ENCODE measurements at regions not wholly inside any gene's neighbourhood (a gene's known extent, or its start where the extent isn't known, plus 50 kb on each side); places are given as distances from the start of the nearest gene placed in this dataset.

DNA sequence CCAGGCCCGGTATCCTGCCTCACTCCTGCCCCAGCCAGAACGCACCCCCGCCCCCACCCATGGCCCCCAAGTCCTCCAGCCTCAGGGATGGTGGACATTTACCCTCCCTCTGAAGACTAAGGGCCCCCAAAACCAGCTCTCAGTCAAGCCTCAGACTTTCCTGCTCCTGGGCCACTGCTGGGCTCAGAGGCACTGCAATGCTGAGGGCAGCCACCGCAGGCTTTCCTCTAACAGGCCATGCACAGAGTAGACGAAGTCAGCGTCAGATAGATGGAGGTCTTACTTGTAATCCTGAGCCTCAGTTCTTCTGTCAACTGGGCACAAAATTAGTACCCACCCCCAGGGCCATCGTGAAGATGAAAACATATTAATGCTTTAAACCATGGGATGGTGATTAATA, 92.6 kb downstream of the TTC32 start:
- no peak for DNase-seq (ENCODE audit: low read depth in 3 of 3)

DNA sequence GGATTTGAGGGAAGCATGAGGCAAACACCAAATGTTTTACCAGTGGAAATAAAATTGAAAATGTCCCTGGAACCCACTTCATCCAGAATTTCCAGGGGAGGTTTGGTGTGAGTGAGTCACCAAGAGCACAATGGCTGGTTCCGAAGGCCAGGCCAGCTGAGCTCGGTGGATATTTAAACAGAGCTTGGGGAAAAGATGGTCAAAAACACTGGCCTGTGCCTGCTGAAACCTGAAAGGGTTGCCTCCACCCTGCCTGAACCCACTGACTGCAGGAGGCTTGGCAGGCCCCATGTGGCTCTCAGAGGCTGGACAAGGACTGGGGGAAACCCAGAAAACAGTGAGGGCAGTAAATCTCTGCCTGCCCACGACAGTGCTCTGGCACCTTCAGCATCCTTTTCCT, 93.9 kb downstream of the TTC32 start:
- DNase-seq (ENCODE audit: low read depth in 3 of 3), result no peak

DNA sequence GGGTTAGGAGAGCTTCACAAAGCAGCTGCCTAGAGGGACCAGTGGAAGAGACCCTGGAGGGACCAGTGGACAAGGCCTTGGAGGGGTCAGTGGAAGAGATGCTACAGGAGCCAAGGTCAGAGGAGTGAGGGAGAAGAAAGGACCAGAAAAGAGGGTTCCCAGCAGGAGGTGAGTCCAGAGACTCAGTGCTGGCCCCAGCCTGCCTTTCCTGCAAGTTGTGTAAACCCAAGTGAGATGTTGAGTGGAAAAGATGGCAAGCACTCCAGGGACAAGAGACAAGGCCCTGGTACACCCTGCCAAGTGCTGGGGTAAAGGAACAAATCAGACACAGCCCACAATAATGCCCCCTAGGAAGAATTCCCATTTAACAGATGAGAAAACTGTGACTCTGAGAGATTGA, 94.4 kb downstream of the TTC32 start:
- no peak for DNase-seq (ENCODE audit: low read depth in 3 of 3)

DNA sequence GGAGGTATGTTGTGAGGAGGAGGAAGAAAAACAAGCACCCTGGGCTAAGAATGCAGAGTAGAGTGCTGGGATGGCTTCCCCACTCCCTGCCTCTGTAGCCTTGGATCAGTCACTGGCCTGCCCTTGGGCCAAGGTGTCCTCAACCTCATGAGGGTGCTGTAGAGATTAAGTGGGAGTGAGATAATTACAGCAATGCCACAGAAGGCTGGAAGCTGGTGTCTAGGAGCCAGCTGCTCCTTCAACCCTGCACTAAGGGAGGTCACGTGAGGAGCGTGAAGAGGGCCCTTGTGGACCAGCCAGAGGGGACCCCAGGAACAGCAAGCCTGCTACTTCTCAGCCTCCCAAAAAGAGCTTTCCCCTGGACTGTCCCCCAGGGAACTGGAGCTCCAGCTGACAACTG, 95.2 kb downstream of the TTC32 start:
- no peak for DNase-seq (ENCODE audit: low read depth in 3 of 3)

DNA sequence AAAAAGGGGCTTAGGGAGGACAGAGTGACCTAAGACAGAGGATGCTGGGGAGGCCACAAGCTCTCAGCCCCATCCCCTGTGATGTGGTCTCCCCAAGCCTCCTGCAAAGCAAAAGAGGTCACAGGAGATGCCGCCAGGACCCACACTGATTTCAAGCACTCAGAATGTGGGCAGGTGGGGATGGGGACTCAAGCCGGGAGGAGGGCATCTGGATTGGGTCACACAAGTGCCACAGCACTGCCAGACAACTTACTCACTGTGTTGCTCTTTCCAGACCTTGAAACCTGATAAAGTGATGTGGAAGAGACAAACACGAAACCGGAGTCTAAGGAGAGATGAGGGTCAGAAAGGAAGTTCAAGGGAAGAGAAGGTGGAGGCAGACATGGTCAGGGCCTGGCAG, 95.7 kb downstream of the TTC32 start:
- no peak for DNase-seq (ENCODE audit: low read depth in 3 of 3)

DNA sequence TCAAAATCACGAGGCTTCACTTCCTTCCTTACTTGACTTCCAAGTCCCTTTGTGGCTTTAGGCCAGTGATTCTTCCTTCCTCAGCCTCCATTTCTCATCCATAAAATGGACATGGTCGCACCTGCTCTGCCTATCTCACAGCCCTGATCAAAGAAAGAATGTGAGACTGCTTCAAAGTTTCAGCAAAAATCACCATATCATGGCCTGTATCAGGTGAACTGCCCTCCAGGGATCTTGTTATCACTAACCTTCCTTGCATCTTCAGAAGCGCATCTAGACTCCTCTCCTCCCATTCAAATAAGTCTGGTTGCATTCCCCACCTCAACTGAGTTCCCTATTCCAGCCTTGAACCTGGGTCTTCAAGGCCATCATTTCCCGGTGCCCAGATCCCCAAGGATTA, 96.5 kb downstream of the TTC32 start:
- DNase-seq (ENCODE audit: low read depth in 3 of 3), result no peak

DNA sequence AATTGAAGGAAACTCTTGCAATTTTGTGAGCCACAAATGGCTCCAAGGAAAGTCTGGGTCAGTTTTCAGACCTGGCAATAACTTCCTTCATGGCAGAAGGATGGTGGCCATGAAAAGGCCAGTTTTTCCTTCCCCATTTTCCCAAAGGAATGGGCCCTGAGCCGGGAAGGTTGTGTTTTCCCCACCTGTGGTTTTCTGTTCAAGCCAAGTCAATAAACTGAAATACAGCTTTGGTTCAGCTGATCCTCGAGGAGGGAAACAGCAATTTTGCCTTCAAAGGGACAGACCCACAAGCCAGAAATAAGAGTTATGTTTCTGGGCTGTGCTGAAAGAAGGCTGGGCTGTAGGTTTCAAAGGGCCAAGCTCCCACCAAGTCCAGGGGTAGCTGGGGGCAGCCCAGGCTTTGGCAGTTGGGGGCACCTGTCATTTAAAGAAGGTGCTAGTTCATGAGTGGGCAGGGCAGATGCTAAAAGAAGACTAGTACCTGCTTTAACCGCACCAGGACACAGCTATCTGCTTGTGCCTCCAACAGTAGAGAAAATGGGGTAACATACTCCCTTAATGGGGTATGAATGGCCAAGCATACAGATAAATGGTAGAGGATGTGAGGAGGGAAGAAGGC, 97.0 kb downstream of the TTC32 start:
- no peak for DNase-seq (ENCODE audit: low read depth in 3 of 3)

DNA sequence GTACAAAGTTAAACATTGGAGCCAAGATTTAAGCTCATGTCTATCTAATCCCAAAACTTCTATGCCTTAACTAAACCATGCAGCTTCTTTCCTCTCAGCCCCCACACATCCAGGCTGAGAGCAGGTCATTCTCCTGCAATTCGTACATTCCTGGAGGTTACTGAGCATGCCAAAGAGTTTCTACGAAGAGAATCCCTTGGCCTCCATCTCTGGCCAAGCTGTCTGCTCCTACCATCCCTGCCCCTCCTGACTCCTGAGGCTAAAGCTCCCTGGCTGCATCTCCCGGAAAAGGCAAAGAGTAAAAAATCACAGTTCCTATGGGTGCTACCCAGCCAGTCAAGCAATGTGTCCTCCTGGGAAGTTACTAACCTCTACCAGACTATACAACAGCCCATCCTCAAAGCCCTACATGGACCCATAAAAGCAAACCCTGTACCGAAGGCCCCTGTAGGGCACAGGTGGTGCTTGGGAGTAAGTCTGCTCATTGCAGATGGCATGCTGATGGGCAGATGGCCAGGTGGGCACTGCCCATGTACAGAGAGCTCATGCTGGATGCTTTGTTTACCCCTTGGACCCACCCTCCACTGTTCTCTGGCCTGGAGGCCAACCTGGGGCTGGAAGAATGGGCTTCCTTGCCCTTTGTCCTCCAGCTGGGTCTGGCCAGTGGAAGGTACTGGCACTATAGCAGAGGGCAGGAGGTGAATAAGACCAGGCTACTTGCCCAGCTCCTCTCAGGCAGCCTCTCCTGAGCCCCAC, 99.5 kb downstream of the TTC32 start:
- DNase-seq (ENCODE audit: low read depth in 3 of 3), result no peak

DNA sequence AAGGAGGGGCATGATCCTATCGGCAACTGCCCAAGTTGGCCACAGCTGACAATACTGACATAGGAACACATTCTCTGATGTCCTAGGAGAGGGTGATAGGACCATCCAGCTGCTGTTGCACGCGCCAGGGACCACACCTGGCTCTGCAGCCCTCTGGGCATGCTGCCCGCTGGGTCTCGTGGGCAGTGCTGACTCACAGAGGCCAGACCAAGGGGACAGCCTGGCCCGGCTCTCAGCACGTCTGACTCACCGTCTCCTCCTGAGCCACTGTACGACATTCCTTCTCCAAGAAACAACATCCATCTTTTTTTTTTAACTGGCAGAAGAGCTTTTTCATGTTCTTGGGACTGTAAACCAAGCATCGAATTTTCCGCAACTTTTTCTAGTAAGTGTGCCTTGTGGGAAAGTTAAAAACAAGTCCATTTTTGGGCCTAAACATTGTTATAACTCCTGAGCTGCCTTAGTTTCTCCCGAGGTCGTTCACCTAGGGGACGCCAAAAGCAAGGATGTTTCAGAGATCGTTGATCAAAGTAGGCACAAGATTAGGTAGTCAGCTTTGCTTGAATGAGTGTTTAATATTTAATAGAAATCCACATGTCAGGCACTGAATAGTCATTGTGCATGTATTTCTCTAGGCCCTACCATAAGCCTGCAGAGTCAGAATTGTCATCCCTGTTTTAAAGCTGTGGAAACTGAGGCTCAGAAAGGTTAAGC, 100.3 kb downstream of the TTC32 start:
- no peak for DNase-seq (ENCODE audit: low read depth in 3 of 3)

DNA sequence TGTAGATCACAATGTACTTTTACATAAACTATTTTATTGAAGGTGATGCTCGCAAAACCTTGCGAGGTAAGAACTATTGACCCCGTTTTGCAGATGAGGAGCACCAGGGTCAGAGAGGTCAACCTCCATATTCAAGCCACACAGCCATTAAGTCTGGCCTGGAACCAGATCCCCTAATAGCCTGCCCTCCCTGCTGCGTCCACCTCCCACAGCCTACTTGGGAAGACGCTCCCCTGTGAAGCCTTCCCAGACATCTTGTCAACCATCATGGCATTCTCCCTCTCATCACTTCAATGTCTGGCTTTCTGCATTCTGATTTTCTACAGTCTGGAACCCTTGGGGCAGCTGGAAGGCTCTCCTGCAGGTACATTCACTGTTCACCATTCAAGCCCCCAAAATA, 101.0 kb downstream of the TTC32 start:
- DNase-seq (ENCODE audit: low read depth in 3 of 3), result no peak

DNA sequence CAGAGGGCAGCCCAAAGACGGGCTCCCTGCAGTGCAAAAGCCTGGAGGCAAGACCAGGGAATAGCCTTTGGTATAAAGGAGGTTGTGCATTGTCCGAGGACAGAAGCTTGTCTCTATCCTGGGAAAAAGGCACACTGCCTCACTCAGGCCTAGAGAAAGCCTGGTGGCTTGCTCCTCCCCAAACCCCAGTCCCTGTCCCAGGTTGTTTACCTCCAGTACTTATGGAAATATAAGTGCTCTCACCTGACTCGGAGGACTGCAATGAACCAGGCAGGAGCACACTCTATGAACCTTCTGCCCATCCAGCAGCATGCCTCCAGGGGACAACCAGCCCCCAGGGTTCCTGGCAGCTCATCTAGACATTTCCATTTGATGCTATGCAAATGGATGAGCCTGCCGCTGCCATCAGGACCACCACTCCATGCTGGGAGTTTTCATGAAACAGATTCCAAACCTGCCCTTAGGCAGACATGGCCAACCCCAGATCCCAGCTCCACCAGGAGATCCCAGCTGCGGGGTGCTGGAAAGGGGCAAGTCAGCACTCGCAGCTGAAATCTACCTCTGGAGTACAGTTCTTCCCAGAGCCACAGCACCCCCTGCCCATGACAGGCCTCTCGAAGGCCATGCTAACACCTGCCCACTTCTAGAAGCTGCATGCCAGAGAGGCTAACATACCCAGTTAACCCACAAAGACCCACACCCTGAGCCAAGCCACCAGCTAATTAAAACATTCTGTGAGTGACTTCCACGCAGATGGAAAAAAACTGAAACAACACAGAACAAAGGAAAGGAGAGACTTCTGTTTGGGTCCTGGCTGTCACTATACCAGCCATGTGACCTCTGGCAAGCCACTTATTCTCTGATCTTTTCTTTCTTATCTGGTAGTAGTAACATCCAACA, 101.7 kb downstream of the TTC32 start:
- DNase-seq (ENCODE audit: low read depth in 3 of 3), result no peak

DNA sequence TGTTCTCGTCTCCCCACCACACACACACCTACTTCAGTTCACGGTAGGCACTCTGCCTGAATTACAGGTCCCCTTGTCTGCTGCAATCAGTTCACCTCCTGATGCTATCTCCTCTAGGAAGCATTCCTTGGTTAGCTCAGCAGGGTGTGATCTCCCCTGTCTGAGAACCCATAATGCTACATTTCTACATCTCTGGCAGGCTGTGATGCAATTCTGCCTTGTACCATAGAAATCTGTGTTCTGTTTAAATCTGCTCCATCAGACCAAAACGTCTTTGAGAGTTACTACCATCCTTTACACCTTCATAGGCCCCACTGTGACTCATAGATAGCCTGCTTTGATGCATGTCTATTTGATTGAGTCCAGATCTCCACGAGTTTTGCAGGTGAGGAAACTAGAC, 103.9 kb downstream of the TTC32 start:
- DNase-seq (ENCODE audit: low read depth in 3 of 3), result no peak

DNA sequence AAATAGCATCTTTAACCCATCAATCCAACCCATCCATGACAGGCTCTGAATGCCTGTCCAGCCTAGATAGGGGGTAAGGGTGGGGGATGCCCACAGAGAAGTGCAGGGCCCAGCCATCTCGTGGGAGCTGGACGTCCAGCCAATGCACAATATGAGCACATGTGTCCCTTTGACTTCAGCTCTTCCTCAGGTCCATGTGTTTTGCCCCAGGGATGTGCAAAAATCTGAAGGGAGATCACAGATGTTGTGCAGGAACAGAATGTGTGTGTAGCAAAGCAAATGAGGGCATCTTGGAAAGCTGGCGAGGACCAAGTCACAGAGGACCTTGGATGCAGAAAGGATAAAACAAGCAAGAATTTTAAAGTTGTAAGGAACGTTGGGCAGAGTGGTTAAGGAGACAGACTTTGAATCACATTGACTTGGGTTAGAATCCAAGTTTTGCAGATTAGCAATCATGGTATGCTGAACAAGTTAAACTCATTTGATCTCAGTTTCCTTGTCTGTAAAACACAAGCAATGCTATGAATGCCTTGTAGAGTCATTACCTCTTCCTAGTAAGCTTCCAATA, 104.5 kb downstream of the TTC32 start:
- DNase-seq (ENCODE audit: low read depth in 3 of 3), result no peak

DNA sequence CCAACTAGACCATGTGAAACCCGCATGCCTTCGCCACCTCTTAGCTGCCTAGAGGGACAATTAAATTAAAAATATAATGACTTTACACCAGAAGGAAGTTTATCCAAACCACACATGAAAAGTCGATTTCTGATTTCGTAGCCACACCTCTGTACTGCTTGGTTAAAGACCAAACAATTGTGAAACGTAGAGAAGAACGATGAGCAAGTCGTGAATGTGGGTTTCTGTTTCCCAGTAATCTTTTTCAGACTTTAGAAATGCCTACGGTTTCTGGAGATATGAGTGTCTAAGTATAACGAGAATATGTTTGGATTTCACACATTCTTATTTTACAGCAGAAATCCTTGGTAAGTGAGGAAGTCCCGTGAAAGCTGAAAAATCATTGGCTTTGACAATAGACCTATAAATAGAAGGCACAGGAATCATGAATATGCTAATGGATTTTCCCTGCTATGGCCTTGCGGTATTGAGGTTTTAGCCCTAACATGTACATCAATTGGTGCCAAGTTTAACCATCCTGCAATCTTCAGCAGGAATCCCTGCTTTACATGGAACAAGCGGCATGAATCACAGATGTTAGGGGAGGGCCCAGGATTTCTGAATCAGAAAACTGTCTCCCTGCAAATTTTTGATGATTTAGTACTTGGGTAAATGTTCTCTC, 105.6 kb downstream of the TTC32 start:
- DNase-seq (ENCODE audit: low read depth in 3 of 3), result no peak

DNA sequence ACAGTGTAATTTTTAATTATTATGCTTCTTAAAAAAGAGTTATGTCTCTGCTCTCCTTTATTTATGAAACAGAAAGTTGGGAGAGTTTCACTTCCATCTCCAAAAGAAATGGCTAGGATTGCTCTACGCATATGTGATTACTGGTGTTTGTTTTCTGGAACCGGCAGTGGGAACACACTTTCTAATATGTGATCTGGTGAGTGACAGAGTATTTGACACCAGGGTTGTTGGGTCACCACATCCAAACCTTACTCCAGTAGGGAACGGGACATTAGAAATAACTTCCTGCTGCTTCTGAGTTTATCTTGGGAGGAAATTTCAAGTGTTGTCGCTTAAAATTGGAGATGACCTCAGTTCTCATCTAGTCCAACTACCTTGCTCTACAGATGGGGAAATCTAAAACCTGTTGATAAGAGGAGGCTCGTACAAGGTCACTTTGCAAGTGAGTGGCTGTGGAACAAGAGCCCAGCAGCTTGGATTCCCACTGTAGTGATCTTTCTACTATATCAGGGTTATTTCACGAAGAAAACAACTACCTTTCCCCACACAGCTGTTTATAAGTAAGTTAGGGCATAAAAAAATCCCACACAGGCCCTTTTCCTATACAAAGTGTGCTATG, 108.5 kb downstream of the TTC32 start:
- no peak for DNase-seq (ENCODE audit: low read depth in 3 of 3)

DNA sequence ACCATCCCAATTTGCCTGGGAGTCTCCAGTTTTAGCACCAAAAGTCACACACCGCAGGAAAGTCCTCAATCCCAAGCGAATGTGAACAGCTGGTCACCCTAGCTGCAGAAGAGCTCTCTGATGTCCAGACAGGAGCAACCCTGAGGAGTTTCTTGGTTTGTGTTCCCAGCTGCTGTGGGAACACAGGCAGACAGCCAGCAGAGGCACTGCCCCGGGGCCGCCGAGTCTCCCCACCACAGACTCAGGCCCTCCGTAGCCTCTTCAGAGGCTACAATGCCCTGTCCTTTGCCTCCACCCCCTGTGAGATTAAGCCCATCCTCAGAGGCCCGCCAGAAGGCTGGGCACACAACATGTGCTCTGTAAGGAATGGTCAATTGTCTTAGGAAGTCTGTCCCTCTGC, 111.5 kb downstream of the TTC32 start:
- DNase-seq (ENCODE audit: low read depth in 3 of 3), result no peak

DNA sequence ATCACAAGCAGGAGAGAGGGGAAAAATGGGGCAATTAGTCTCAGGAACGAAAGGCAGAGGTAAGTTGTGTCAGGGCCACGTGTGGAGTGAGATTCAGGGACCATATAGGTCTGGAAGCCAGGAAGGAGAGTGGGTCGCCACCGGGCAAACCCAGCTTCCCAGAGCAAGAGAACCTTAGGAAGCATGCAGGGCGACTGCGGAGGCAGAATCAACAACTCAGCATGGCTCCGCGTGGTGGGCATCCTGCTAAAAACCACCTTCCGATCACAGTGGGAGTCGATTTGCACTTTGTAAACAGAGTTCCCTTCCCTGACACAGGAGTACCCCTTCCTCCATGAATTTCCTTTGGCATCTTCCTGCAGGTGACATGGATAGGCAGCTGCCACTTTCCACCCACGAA, 114.6 kb downstream of the TTC32 start:
- DNase-seq (ENCODE audit: low read depth in 3 of 3), result no peak

DNA sequence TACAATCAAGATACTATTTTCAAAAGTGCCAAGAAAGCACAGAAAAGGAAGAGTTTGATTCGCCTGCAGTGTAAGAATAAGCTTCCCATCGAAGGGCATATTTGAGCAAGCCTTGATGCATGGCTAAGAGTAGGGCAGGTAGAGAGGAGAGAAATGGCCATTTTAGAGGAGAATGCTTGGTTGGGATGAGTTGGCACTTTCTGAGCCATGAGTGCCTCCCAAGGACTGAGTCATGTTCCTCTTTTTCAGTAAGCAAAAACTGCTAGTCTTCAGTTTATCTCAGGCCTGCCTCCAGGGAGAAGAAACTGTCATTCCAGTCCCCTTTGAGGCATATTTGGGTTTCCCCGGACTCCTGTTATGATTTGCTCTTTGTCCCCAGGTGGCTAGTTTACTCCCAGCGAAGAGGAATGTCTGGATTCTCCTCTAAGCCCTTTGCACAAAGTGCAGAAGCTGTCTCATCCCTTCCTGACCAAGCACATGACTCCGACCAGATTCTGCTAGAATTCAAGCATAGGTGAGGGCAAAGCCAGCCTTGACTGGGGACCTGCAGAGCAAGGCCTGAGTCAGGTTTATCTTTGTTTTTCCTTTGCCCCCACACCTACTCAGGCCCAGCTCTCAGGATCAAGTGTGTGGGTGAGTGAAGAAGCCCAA, 115.2 kb downstream of the TTC32 start:
- no peak for DNase-seq (ENCODE audit: low read depth in 3 of 3)

DNA sequence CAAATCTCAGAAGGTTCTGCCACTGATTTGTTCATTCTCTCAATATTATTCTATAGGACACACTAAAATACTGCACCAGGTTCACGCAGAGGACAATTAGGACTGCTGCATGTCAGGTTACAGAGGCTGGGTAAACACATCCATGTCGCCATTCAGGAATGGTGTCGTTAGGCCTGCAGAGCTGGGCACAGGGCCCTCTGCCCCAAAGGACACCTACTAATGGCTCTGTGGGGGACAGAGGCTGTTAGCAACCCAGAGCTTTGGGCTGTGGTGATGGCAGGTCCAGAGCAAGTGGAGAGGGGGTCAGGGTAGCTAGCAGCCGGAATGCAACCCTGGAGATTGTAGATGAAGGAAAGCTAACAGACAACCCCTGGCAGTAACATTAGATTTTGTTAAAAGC, 115.9 kb downstream of the TTC32 start:
- no peak for DNase-seq (ENCODE audit: low read depth in 3 of 3)

DNA sequence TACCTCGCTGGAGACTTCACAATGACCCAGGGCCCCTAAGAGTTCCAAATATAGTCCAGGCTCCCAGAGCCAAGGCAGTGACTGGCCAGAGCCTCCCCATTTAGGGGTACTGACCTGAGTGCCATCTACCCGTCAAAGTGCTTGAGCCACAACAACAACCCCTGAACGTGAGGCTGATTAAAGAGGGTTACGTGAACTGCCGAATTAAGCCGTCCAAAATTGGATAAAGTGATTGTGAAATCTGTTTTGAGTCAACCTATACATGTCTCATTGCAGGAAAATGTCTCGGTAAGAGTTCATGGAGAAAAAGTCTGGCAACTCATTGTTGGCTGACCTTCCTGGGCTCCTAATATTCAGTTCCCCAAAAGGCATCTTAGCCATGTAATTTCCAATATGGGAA, 116.3 kb downstream of the TTC32 start:
- no peak for DNase-seq (ENCODE audit: low read depth in 3 of 3)

Measured in stimulated activated CD4-positive, alpha-beta T cell treated with anti-CD3 and anti-CD28 coated beads, TNF-alpha, amount 100 ng/mL, for 24 hours (primary cell).